ENCODE measurements at regions not wholly inside any gene's neighbourhood (a gene's known extent, or its start where the extent isn't known, plus 50 kb on each side); places are given as distances from the start of the nearest gene placed in this dataset.
"Not testable (repeated sequence)": the region's sequence is repeated elsewhere in the genome, so short reads cannot be mapped to it uniquely, and the experiment has no call there.

GRCh38 chr2:76174505-76174904, 463.8 kb upstream of the GCFC2 start:
- Histone ChIP-seq H3K4me2 (ENCODE audit: low read length) (no peak overlapping the region), H3K9ac (no peak overlapping the region), H3K36me3 (ENCODE audit: control insufficient read depth, insufficient read depth, low read length) (no peaks in the 10 kb centered on the region), H3K4me1 (no peaks in the 10 kb centered on the region), H3K27me3 (ENCODE audit: control insufficient read depth, insufficient read depth, low read length) (no peaks in the 10 kb centered on the region), H3K27ac (no peak overlapping the region), H3K9me3 (ENCODE audit: control insufficient read depth, low read length) (peaks cover 8% of the 10 kb centered on the region), H3K4me3 (ENCODE audit: low read depth, low read length) (no peak overlapping the region), H3K79me2 (no peaks in the 10 kb centered on the region), H2AFZ (no peak overlapping the region)
- no peak for TF ChIP-seq CTCF (IDR thresholded peaks at IDR 0.05)

GRCh38 chr2:76173206-76173605, 462.5 kb upstream of the GCFC2 start:
- H3K4me3 ChIP-seq (ENCODE audit: low read depth, low read length); H3K4me2 ChIP-seq (ENCODE audit: low read length); H2AFZ ChIP-seq; H3K27me3 ChIP-seq (ENCODE audit: control insufficient read depth, insufficient read depth, low read length); H3K36me3 ChIP-seq (ENCODE audit: control insufficient read depth, insufficient read depth, low read length); H3K9ac ChIP-seq; H3K9me3 ChIP-seq (ENCODE audit: control insufficient read depth, low read length); H3K79me2 ChIP-seq; H3K27ac ChIP-seq; H3K4me1 ChIP-seq: not testable (repeated sequence)

GRCh38 chr2:76172154-76172595, 461.5 kb upstream of the GCFC2 start:
- H3K27ac ChIP-seq; H3K4me1 ChIP-seq; H3K9me3 ChIP-seq (ENCODE audit: control insufficient read depth, low read length); H3K4me2 ChIP-seq (ENCODE audit: low read length); H2AFZ ChIP-seq; H3K79me2 ChIP-seq; H3K36me3 ChIP-seq (ENCODE audit: control insufficient read depth, insufficient read depth, low read length); H3K9ac ChIP-seq; H3K27me3 ChIP-seq (ENCODE audit: control insufficient read depth, insufficient read depth, low read length); H3K4me3 ChIP-seq (ENCODE audit: low read depth, low read length): not testable (repeated sequence)

- no peaks in the 10 kb centered on the region for H3K79me2 ChIP-seq
- H3K27me3 ChIP-seq (ENCODE audit: control insufficient read depth, insufficient read depth, low read length): no peaks in the 10 kb centered on the region
- H3K4me3 ChIP-seq (ENCODE audit: low read depth, low read length): no peak overlapping the region
- H3K36me3 ChIP-seq (ENCODE audit: control insufficient read depth, insufficient read depth, low read length): no peaks in the 10 kb centered on the region
- H3K4me2 ChIP-seq (ENCODE audit: low read length): no peak overlapping the region
- no peaks in the 10 kb centered on the region for H3K4me1 ChIP-seq
- no peak overlapping the region for H2AFZ ChIP-seq
- peaks cover 5% of the 10 kb centered on the region for H3K9me3 ChIP-seq (ENCODE audit: control insufficient read depth, low read length)
- H3K9ac ChIP-seq: no peak overlapping the region
- TF ChIP-seq CTCF (IDR thresholded peaks at IDR 0.05): no peak
- no peak overlapping the region for H3K27ac ChIP-seq
Measured at GRCh38 chr2:76170856-76171255, 460.1 kb upstream of the GCFC2 start.

- no peak overlapping the region for H3K9ac ChIP-seq
- H3K27ac ChIP-seq: no peak overlapping the region
- TF ChIP-seq CTCF (IDR thresholded peaks at IDR 0.05): no peak
Measured at GRCh38 chr2:76170009-76170384, 459.3 kb upstream of the GCFC2 start.

GRCh38 chr2:76169276-76170008, 458.7 kb upstream of the GCFC2 start:
- H3K4me1 ChIP-seq: no peaks in the 10 kb centered on the region
- no peak overlapping the region for H3K4me3 ChIP-seq (ENCODE audit: low read depth, low read length)
- peaks cover 4% of the 10 kb centered on the region for H3K9me3 ChIP-seq (ENCODE audit: control insufficient read depth, low read length)
- no peak overlapping the region for H3K4me2 ChIP-seq (ENCODE audit: low read length)
- no peak overlapping the region for H2AFZ ChIP-seq
- H3K9ac ChIP-seq: no peak overlapping the region
- H3K27ac ChIP-seq: no peak overlapping the region
- H3K36me3 ChIP-seq (ENCODE audit: control insufficient read depth, insufficient read depth, low read length): no peaks in the 10 kb centered on the region
- no peaks in the 10 kb centered on the region for H3K27me3 ChIP-seq (ENCODE audit: control insufficient read depth, insufficient read depth, low read length)
- TF ChIP-seq CTCF (IDR thresholded peaks at IDR 0.05): no peak
- H3K79me2 ChIP-seq: no peaks in the 10 kb centered on the region

More at GRCh38 chr2:76170009-76170384, 459.3 kb upstream of the GCFC2 start:
- H3K27me3 ChIP-seq (ENCODE audit: control insufficient read depth, insufficient read depth, low read length): no peaks in the 10 kb centered on the region
- H3K9me3 ChIP-seq (ENCODE audit: control insufficient read depth, low read length): peaks cover 4% of the 10 kb centered on the region
- H3K4me2 ChIP-seq (ENCODE audit: low read length): no peak overlapping the region
- H3K79me2 ChIP-seq: no peaks in the 10 kb centered on the region
- H2AFZ ChIP-seq: no peak overlapping the region
- no peak overlapping the region for H3K4me3 ChIP-seq (ENCODE audit: low read depth, low read length)
- H3K4me1 ChIP-seq: no peaks in the 10 kb centered on the region
- no peaks in the 10 kb centered on the region for H3K36me3 ChIP-seq (ENCODE audit: control insufficient read depth, insufficient read depth, low read length)
